Neural progenitor cell (in vitro differentiated cells): ENCODE measurements at regions not wholly inside any gene's neighbourhood (a gene's known extent, or its start where the extent isn't known, plus 50 kb on each side); places are given as distances from the start of the nearest gene placed in this dataset.

Source experiments
- DNase-seq: peaks from one replicate; pipeline ENCODE4 v3.0.0-alpha.2; 2016; ENCODE audit warnings: low spot score
- H2AFZ ChIP-seq: fragments of 200-600 bp; sonication (generic); replicated peaks from 2 replicates; pipeline ENCODE4 v1.6.1; 2016; ENCODE audit warnings: antibody characterized with exemption
- H3F3A ChIP-seq: fragments of 200-600 bp; sonication (generic); 2 replicates; pipeline ENCODE4 v1.6.1; 2016; ENCODE audit warnings: antibody characterized with exemption, low read depth
- H3K27ac ChIP-seq: fragments of 200-600 bp; sonication (generic); 2 replicates; pipeline ENCODE4 v1.5.1; 2016; ENCODE audit warnings: mild to moderate bottlenecking
- H3K27me3 ChIP-seq: fragments of 200-600 bp; sonication (generic); 2 replicates; pipeline ENCODE4 v1.6.1; 2016; ENCODE audit warnings: mild to moderate bottlenecking, moderate library complexity
- H3K36me3 ChIP-seq: fragments of 200-600 bp; sonication (generic); 2 replicates; pipeline ENCODE4 v1.5.1; 2016
- H3K4me1 ChIP-seq: fragments of 200-600 bp; sonication (generic); 2 replicates; pipeline ENCODE4 v1.6.1; 2016; ENCODE audit warnings: mixed run types
- H3K4me2 ChIP-seq: fragments of 200-600 bp; sonication (generic); 2 replicates; pipeline ENCODE4 v1.6.1; 2016
- H3K4me3 ChIP-seq: fragments of 200-600 bp; sonication (generic); 2 replicates; pipeline ENCODE4 v1.5.1; 2016
- H3K79me2 ChIP-seq: fragments of 200-600 bp; sonication (generic); 2 replicates; pipeline ENCODE4 v1.6.1; 2016; ENCODE audit warnings: low read depth
- H3K9ac ChIP-seq: fragments of 200-600 bp; sonication (generic); 2 replicates; pipeline ENCODE4 v1.6.1; 2016
- H3K9me3 ChIP-seq: fragments of 200-600 bp; sonication (generic); 2 replicates; pipeline ENCODE4 v1.5.1; 2016; ENCODE audit warnings: low read depth
- H4K20me1 ChIP-seq: fragments of 200-600 bp; sonication (generic); 2 replicates; pipeline ENCODE4 v1.6.1; 2016; ENCODE audit warnings: low read depth
- H3K27ac Mint-ChIP-seq: 3 replicates; pipeline ENCODE4 v1.8.0; 2021; ENCODE audit warnings: mixed read lengths
- H3K27me3 Mint-ChIP-seq: 2 replicates; pipeline ENCODE4 v1.8.0; 2022; ENCODE audit warnings: low read depth, mild to moderate bottlenecking, inconsistent platforms, moderate library complexity, mixed read lengths; ENCODE audit not compliant: insufficient read depth
- H3K36me3 Mint-ChIP-seq: 3 replicates; pipeline ENCODE4 v1.8.0; 2021; ENCODE audit warnings: mixed read lengths
- H3K4me1 Mint-ChIP-seq: 3 replicates; pipeline ENCODE4 v1.8.0; 2021; ENCODE audit warnings: mixed read lengths
- H3K4me3 Mint-ChIP-seq: 3 replicates; pipeline ENCODE4 v1.8.0; 2021; ENCODE audit warnings: mild to moderate bottlenecking, moderate library complexity, mixed read lengths
- H3K9me3 Mint-ChIP-seq: 3 replicates; pipeline ENCODE4 v1.8.0; 2020; ENCODE audit warnings: mixed read lengths
- EZH2 ChIP-seq: fragments of 200-600 bp; sonication (generic); IDR thresholded peaks from 2 replicates; pipeline ENCODE4 v1.6.1; 2017; ENCODE audit warnings: antibody characterized with exemption, mild to moderate bottlenecking, moderate library complexity
- EZH2phosphoT487 ChIP-seq: fragments of 200-600 bp; sonication (generic); IDR thresholded peaks from 2 replicates; pipeline ENCODE4 v1.6.1; 2017; ENCODE audit warnings: antibody characterized with exemption
- TF ChIP-seq, protein P1 (sequence below): fragments of 200-600 bp; sonication (generic); IDR thresholded peaks from 2 replicates; pipeline ENCODE4 v1.5.1; 2017; ENCODE audit warnings: antibody characterized with exemption, mild to moderate bottlenecking

DNA sequence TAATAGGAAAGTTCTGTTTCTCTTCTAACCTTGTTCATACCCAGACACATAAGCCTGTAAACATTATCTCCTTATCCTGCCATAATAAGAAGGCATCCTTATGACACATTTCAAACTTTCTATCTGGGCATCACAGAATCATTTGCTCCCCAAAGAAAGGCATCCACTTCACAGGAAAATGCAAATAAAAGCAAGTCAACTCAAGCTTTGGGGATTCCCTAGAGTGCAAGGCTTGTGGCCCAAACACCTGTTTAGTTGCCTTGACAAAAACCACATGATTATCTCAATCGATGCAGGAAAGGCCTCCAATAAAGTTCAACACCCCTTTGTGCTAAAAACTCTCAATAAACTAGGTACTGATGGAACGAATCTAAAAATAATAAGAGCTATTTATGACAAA, 195.7 kb upstream of the GALNT5 start:
- peaks cover 5% of the 10 kb centered on the region for H3K4me1 Mint-ChIP-seq
- H3K9me3 Mint-ChIP-seq: no peaks in the 10 kb centered on the region
- no peaks in the 10 kb centered on the region for H3K36me3 Mint-ChIP-seq

DNA sequence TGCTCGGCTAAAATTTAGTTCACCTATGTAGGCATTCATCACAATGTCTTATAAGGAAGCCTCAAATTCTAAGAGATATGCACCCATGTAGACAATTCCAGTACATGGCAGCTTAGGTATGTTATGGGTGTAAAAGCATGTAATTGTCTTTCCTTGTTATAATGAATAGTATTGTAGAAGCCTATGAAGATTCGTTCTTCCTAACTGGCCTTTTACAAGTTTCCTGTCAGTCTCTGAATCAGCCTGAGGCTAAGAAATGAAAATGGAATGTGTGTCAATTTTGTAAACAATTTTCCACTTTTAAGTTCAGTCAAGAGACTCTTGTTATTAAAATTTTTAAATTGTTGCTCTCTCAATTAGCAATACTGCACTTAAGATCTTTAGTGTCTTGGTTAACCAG, 189.9 kb upstream of the GALNT5 start:
- Mint-ChIP-seq H3K27me3 (no peaks in the 10 kb centered on the region), H3K9me3 (peaks cover 22% of the 10 kb centered on the region), H3K4me1 (no peaks in the 10 kb centered on the region), H3K27ac (no peak overlapping the region), H3K36me3 (peaks cover 5% of the 10 kb centered on the region), H3K4me3 (no peak overlapping the region)
- no peak overlapping the region for H3K9ac ChIP-seq
- no peak overlapping the region for H3K27ac ChIP-seq
- H3K4me2 ChIP-seq: no peak overlapping the region
- H2AFZ ChIP-seq: no peak overlapping the region
- H3K79me2 ChIP-seq: no peaks in the 10 kb centered on the region
- H3K27me3 ChIP-seq: no peaks in the 10 kb centered on the region
- TF ChIP-seq EZH2phosphoT487 (no peak), EZH2 (no peak)
- TF ChIP-seq, protein P1, sequence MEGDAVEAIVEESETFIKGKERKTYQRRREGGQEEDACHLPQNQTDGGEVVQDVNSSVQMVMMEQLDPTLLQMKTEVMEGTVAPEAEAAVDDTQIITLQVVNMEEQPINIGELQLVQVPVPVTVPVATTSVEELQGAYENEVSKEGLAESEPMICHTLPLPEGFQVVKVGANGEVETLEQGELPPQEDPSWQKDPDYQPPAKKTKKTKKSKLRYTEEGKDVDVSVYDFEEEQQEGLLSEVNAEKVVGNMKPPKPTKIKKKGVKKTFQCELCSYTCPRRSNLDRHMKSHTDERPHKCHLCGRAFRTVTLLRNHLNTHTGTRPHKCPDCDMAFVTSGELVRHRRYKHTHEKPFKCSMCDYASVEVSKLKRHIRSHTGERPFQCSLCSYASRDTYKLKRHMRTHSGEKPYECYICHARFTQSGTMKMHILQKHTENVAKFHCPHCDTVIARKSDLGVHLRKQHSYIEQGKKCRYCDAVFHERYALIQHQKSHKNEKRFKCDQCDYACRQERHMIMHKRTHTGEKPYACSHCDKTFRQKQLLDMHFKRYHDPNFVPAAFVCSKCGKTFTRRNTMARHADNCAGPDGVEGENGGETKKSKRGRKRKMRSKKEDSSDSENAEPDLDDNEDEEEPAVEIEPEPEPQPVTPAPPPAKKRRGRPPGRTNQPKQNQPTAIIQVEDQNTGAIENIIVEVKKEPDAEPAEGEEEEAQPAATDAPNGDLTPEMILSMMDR: no peak
- no peak overlapping the region for H3K4me3 ChIP-seq
- no peaks in the 10 kb centered on the region for H3F3A ChIP-seq
- no peaks in the 10 kb centered on the region for H4K20me1 ChIP-seq
- H3K4me1 ChIP-seq: no peaks in the 10 kb centered on the region
- no peaks in the 10 kb centered on the region for H3K9me3 ChIP-seq
- DNase-seq: no peak
- H3K36me3 ChIP-seq: no peaks in the 10 kb centered on the region

More for the DNA sequence above, 195.7 kb upstream of the GALNT5 start:
- no peak overlapping the region for H3K4me3 Mint-ChIP-seq
- Histone ChIP-seq H3F3A (no peaks in the 10 kb centered on the region), H3K27me3 (no peaks in the 10 kb centered on the region), H3K9me3 (no peaks in the 10 kb centered on the region), H3K4me1 (no peaks in the 10 kb centered on the region), H3K79me2 (no peaks in the 10 kb centered on the region), H3K9ac (no peak overlapping the region), H4K20me1 (no peaks in the 10 kb centered on the region), H2AFZ (no peak overlapping the region), H3K4me2 (no peak overlapping the region), H3K27ac (no peak overlapping the region), H3K4me3 (no peak overlapping the region), H3K36me3 (no peaks in the 10 kb centered on the region)
- H3K27ac Mint-ChIP-seq: peak overlapping the region; percentile 78
- TF ChIP-seq EZH2 (no peak), EZH2phosphoT487 (no peak)
- TF ChIP-seq, protein P1: no peak
- H3K27me3 Mint-ChIP-seq: no peaks in the 10 kb centered on the region
- DNase-seq: no peak

DNA sequence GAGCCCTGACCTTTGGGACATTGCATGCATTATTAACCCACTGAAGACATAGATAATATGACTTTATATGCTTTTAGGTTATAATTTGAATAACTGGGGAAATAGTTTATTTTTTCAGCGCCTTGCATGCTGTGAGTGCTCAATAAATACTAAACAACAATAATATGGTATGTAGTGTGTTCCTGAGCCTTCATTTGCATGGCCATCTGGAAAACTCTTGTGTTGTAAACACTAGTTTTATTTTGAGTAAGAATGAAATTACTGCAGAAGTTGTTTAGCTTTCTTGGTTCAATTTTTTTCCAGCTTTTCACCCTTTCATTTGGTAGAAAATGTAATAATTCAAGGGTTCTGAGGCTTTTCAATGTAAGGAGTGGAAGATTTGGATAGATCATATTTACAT, 189.3 kb upstream of the GALNT5 start:
- Histone ChIP-seq H3K27me3 (no peaks in the 10 kb centered on the region), H3K4me3 (no peak overlapping the region), H3K36me3 (no peaks in the 10 kb centered on the region), H3K4me2 (no peak overlapping the region), H3K79me2 (no peaks in the 10 kb centered on the region), H2AFZ (no peak overlapping the region), H3K27ac (no peak overlapping the region), H3K4me1 (no peaks in the 10 kb centered on the region), H3K9me3 (no peaks in the 10 kb centered on the region), H4K20me1 (no peaks in the 10 kb centered on the region), H3K9ac (no peak overlapping the region), H3F3A (no peaks in the 10 kb centered on the region)
- no peak for DNase-seq
- Mint-ChIP-seq H3K27me3 (no peaks in the 10 kb centered on the region), H3K27ac (no peak overlapping the region), H3K4me1 (no peaks in the 10 kb centered on the region), H3K9me3 (peaks cover 22% of the 10 kb centered on the region), H3K36me3 (peaks cover 5% of the 10 kb centered on the region), H3K4me3 (no peak overlapping the region)
- TF ChIP-seq EZH2phosphoT487: no peak
- TF ChIP-seq, protein P1: no peak
- no peak for TF ChIP-seq EZH2
